Mesenteric fat pad (tissue), 1 donor: ENCODE measurements at regions not wholly inside any gene's neighbourhood (a gene's known extent, or its start where the extent isn't known, plus 50 kb on each side); places are given as distances from the start of the nearest gene placed in this dataset.

ENCODE experiments used
- DNase-seq: peaks from one replicate; pipeline ENCODE4 v3.0.0-alpha.2; 2020; ENCODE audit warnings: low spot score
- donor health status: DM: yes; HTN: yes; CAD: no.

GRCh38 chr2:120496759-120497158 lies 150.8 kb downstream of the INHBB start:
- no peak for DNase-seq

- no peak for DNase-seq
These were observed 151.5 kb downstream of the INHBB start for GRCh38 chr2:120497261-120497977.

- DNase-seq: no peak
These were observed 152.2 kb downstream of the INHBB start for GRCh38 chr2:120498121-120498520.

GRCh38 chr2:120498576-120499394 lies 152.8 kb downstream of the INHBB start:
- no peak for DNase-seq

GRCh38 chr2:120499784-120500495 lies 154.0 kb downstream of the INHBB start:
- no peak for DNase-seq

GRCh38 chr2:120501591-120501990 lies 155.7 kb downstream of the INHBB start:
- DNase-seq: no peak

- DNase-seq: no peak
These were observed 156.4 kb downstream of the INHBB start for GRCh38 chr2:120502357-120502756.

GRCh38 chr2:120502761-120503160 lies 156.8 kb downstream of the INHBB start:
- DNase-seq: no peak

GRCh38 chr2:120503206-120503792 lies 157.4 kb downstream of the INHBB start:
- no peak for DNase-seq

GRCh38 chr2:120503793-120504571 lies 158.0 kb downstream of the INHBB start:
- no peak for DNase-seq

GRCh38 chr2:120504936-120505705 lies 159.2 kb downstream of the INHBB start:
- no peak for DNase-seq

- DNase-seq: no peak
These were observed 162.7 kb downstream of the INHBB start for GRCh38 chr2:120508567-120509041.

- no peak for DNase-seq
These were observed 163.4 kb downstream of the INHBB start for GRCh38 chr2:120509213-120509815.

GRCh38 chr2:120509991-120510735 lies 164.2 kb downstream of the INHBB start:
- DNase-seq: no peak

- no peak for DNase-seq
These were observed 164.9 kb downstream of the INHBB start for GRCh38 chr2:120510751-120511395.

- DNase-seq: no peak
These were observed 165.6 kb downstream of the INHBB start for GRCh38 chr2:120511536-120511935.

- no peak for DNase-seq
These were observed 166.2 kb downstream of the INHBB start for GRCh38 chr2:120511947-120512710.
